Right lobe of liver (tissue), 4 donors: ENCODE measurements at regions not wholly inside any gene's neighbourhood (a gene's known extent, or its start where the extent isn't known, plus 50 kb on each side); places are given as distances from the start of the nearest gene placed in this dataset.

Experiments used
- POLR2A ChIP-seq: fragments of 450-650 bp; IDR thresholded peaks from one replicate; pipeline ENCODE4 v1.6.1; 2017; ENCODE audit warnings: antibody characterized with exemption, mild to moderate bottlenecking
- TF ChIP-seq, protein P1 (sequence below), 4 donors: fragments of 200-600 bp in 3 of 4; fragments of 450-650 bp in 1 of 4; IDR thresholded peaks; one replicate each; pipeline versions ENCODE4 v1.5.1 to v1.8.0; 2016 to 2022; ENCODE audit warnings: antibody characterized with exemption in 4 of 4, mild to moderate bottlenecking in 2 of 4
- donor health status: DM: no; HTN: no; CAD: no.
- donor health status: DM: no; HTN: no; CAD: no.
- donor health status: DM: no; HTN: yes; CAD: no.

DNA sequence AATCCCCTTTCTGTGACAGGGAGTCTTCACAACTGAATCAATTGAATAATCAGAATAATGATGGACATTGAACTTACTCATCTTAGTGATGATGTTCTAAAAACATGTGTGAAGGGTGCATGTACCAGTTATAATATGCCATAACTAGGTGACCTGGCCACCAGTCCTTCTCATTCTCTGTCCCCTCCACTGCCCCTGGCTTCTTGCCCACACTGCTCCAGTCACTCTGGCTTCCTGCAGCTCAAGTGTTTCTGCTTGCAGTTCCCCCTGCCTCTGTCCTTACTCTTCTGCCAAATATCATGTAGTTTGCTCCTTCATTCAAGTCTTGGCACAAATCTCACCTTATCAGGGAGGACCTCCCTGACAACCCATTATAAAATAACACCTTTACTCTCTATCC lies 168.1 kb upstream of the SLC7A11 start:
- TF ChIP-seq, protein P1, sequence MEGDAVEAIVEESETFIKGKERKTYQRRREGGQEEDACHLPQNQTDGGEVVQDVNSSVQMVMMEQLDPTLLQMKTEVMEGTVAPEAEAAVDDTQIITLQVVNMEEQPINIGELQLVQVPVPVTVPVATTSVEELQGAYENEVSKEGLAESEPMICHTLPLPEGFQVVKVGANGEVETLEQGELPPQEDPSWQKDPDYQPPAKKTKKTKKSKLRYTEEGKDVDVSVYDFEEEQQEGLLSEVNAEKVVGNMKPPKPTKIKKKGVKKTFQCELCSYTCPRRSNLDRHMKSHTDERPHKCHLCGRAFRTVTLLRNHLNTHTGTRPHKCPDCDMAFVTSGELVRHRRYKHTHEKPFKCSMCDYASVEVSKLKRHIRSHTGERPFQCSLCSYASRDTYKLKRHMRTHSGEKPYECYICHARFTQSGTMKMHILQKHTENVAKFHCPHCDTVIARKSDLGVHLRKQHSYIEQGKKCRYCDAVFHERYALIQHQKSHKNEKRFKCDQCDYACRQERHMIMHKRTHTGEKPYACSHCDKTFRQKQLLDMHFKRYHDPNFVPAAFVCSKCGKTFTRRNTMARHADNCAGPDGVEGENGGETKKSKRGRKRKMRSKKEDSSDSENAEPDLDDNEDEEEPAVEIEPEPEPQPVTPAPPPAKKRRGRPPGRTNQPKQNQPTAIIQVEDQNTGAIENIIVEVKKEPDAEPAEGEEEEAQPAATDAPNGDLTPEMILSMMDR (IDR thresholded peaks at IDR 0.05) = no peak
- TF ChIP-seq POLR2A = no peak
